Lower leg skin (tissue), 3 donors: ENCODE measurements at regions not wholly inside any gene's neighbourhood (a gene's known extent, or its start where the extent isn't known, plus 50 kb on each side); places are given as distances from the start of the nearest gene placed in this dataset.

Source experiments
- POLR2A ChIP-seq, 2 donors: fragments of 450-650 bp; IDR thresholded peaks; one replicate each; pipeline ENCODE4 v1.6.1; 2016 to 2017; ENCODE audit warnings: antibody characterized with exemption in 2 of 2, mild to moderate bottlenecking in 1 of 2, moderate library complexity in 1 of 2
- TF ChIP-seq, protein P1 (sequence below), 3 donors: fragments of 450-650 bp; IDR thresholded peaks; one replicate each; pipeline ENCODE4 v1.5.1; 2016; ENCODE audit warnings: antibody characterized with exemption in 3 of 3, mild to moderate bottlenecking in 3 of 3, moderate library complexity in 2 of 3

DNA sequence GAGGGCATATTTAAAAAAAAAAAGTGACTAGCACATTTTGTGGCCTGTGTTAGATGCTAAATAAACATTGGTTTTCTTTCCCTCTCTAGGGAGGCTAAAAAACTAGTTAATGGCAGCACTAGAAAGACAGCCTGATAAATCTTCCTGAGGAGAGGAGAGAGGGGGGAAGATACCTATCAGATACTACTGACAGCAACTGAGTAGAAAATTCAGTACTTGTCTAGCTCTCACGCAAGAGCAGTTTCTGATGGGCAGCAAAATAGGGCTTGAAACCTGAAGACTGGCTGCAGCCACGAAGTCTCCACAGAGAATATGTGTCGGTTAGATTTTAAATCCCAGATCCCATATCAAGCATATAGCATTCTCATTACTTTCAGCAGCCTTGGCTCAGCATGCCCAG lies 388.2 kb downstream of the KCNA4 start:
- TF ChIP-seq, protein P1, sequence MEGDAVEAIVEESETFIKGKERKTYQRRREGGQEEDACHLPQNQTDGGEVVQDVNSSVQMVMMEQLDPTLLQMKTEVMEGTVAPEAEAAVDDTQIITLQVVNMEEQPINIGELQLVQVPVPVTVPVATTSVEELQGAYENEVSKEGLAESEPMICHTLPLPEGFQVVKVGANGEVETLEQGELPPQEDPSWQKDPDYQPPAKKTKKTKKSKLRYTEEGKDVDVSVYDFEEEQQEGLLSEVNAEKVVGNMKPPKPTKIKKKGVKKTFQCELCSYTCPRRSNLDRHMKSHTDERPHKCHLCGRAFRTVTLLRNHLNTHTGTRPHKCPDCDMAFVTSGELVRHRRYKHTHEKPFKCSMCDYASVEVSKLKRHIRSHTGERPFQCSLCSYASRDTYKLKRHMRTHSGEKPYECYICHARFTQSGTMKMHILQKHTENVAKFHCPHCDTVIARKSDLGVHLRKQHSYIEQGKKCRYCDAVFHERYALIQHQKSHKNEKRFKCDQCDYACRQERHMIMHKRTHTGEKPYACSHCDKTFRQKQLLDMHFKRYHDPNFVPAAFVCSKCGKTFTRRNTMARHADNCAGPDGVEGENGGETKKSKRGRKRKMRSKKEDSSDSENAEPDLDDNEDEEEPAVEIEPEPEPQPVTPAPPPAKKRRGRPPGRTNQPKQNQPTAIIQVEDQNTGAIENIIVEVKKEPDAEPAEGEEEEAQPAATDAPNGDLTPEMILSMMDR (IDR thresholded peaks at IDR 0.05), result no peak
- no peak for TF ChIP-seq POLR2A (IDR thresholded peaks at IDR 0.05)
